ENCODE measurements at regions not wholly inside any gene's neighbourhood (a gene's known extent, or its start where the extent isn't known, plus 50 kb on each side); places are given as distances from the start of the nearest gene placed in this dataset.
A peak's percentile ranks its signal among the peaks of the same experiment; 100 is the strongest.
"Not testable (repeated sequence)": the region's sequence is repeated elsewhere in the genome, so short reads cannot be mapped to it uniquely, and the experiment has no call there.

DNA sequence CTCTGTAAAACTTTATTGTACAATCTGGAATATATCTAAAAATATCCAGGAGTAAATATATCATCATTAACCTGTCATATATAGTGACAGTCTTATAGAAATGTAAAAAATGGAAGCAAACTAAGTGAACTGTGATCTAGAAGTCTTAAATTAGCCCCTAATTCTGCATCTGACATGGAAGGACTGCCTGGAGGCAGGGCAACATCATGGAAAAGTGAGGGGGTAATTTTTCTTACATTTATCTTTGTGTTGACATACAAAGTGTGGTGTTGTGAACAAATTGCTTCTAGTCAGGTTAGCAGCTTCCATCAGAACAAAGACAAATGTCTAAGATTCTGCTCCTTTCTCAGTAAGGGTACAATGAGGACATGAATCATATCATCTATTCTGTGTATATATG is 186.3 kb downstream of the C4orf33 start:
- no peak overlapping the region for H3K4me3 ChIP-seq (ENCODE audit: low read depth, low read length)
- DNase-seq (ENCODE audit: low read depth): no peak
- TF ChIP-seq, protein P1, sequence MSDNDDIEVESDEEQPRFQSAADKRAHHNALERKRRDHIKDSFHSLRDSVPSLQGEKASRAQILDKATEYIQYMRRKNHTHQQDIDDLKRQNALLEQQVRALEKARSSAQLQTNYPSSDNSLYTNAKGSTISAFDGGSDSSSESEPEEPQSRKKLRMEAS (IDR thresholded peaks at IDR 0.05; ENCODE audit: low read depth, low read length): no peak
- TF ChIP-seq POLR2A (IDR thresholded peaks at IDR 0.05; ENCODE audit: extremely low read depth, insufficient read length): no peak
- TF ChIP-seq MYC (IDR thresholded peaks at IDR 0.05; ENCODE audit: low read depth, low read length): no peak
- TF ChIP-seq CTCF (IDR thresholded peaks at IDR 0.05; ENCODE audit: low read depth, low read length): no peak

GRCh38 chr4:129292194-129292593 is 196.2 kb downstream of the C4orf33 start:
- DNase-seq (ENCODE audit: low read depth); H3K4me3 ChIP-seq (ENCODE audit: low read depth, low read length): not testable (repeated sequence)

DNA sequence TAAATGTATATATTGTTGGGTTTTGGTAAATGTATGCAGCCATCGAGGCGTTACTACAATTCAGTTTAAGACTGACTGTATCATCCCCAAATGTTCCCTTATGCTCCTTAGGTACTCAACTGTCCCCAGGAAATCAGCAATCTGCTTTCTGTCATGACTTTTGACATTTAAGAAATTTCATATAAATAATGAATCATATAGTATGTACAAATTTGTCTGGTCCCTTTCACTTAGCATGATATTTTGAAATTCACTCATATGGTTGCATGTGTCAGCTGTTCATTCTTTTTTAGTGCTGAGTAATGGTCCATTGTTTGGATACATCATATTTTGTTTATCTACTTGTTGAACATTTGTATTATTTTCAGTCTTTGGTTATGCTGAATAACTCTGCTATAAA is 218.8 kb downstream of the C4orf33 start:
- no peak for DNase-seq (ENCODE audit: low read depth)
- H3K4me3 ChIP-seq (ENCODE audit: low read depth, low read length): no peak overlapping the region
- TF ChIP-seq, protein P1 (IDR thresholded peaks at IDR 0.05; ENCODE audit: low read depth, low read length): no peak
- no peak for TF ChIP-seq CTCF (IDR thresholded peaks at IDR 0.05; ENCODE audit: low read depth, low read length)
- TF ChIP-seq POLR2A (IDR thresholded peaks at IDR 0.05; ENCODE audit: extremely low read depth, insufficient read length): no peak
- TF ChIP-seq MYC (IDR thresholded peaks at IDR 0.05; ENCODE audit: low read depth, low read length): no peak

DNA sequence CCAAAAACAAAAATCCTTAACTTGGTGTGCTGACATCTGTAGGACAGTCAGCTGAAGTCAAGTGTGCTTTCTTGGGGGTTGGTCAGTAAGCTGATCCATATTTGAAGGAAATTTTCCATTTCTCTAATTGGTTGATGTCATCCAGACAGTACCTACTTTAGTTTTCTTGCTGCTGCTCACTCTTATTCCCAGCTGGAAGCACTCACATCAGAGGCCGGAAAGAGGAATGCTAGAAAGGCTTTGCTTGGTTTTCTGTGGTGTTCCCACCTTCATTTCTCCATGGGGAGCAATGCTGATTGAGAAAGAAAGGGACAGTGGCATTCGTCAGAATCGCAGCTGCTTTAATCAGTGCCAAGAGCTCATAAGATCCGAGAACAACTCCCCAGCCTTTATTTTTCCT is 227.0 kb downstream of the C4orf33 start:
- H3K4me3 ChIP-seq (ENCODE audit: low read depth, low read length): no peak overlapping the region
- DNase-seq (ENCODE audit: low read depth): no peak
- TF ChIP-seq CTCF (IDR thresholded peaks at IDR 0.05; ENCODE audit: low read depth, low read length) (no peak), MYC (IDR thresholded peaks at IDR 0.05; ENCODE audit: low read depth, low read length) (no peak), POLR2A (IDR thresholded peaks at IDR 0.05; ENCODE audit: extremely low read depth, insufficient read length) (no peak)
- TF ChIP-seq, protein P1 (IDR thresholded peaks at IDR 0.05; ENCODE audit: low read depth, low read length): no peak

- no peak overlapping the region for H3K4me3 ChIP-seq (ENCODE audit: low read depth, low read length)
- TF ChIP-seq, protein P1 (IDR thresholded peaks at IDR 0.05; ENCODE audit: low read depth, low read length): no peak
- no peak for TF ChIP-seq MYC (IDR thresholded peaks at IDR 0.05; ENCODE audit: low read depth, low read length)
- TF ChIP-seq POLR2A (IDR thresholded peaks at IDR 0.05; ENCODE audit: extremely low read depth, insufficient read length): no peak
- no peak for TF ChIP-seq CTCF (IDR thresholded peaks at IDR 0.05; ENCODE audit: low read depth, low read length)
- no peak for DNase-seq (ENCODE audit: low read depth)
Measured at GRCh38 chr4:129323658-129324057, 227.7 kb downstream of the C4orf33 start.

DNA sequence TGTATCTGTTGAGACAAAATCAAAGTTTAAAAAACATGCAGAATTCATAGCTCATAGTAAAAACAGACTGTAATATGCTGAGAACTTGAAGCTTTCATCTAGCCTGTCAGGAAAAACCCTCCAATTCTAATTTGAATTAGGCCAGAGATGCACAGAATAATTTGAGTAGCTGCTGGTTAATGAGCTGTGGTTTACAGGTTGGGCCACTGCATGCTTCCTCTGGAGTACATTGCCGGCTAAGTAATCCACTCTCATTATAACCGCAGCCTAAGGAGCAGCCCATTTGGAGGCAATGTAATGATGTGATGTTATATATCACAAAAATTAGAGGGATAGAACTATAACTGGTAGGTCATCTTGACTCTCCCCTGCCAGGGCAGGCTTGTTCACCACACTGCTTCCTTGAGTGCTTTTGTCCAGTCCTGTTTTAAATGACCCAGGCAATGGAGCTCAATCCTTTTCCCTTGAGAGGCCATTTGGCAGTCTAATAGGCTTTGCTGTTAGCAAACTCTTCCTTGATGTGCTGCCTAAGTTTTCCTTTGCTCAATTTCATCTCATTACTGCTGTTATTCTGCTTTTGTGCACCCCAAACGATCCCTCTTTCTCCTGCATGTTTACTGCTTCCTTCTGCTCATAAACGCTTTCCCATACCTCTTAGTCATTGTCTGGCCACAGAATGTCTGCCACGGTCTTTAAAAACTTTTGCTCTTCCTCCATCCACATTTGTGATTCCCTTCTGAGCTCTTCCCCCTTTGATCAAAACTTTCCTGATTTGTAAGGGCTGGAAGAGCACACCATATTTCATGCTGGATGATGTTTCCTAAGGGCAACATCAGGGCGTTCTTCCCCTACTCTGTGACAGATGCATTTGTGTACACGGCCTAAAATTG is 230.9 kb downstream of the C4orf33 start:
- H3K4me3 ChIP-seq (ENCODE audit: low read depth, low read length): no peak overlapping the region
- no peak for TF ChIP-seq CTCF (IDR thresholded peaks at IDR 0.05; ENCODE audit: low read depth, low read length)
- TF ChIP-seq, protein P1 (IDR thresholded peaks at IDR 0.05; ENCODE audit: low read depth, low read length): no peak
- TF ChIP-seq MYC (IDR thresholded peaks at IDR 0.05; ENCODE audit: low read depth, low read length): no peak
- TF ChIP-seq POLR2A (IDR thresholded peaks at IDR 0.05; ENCODE audit: extremely low read depth, insufficient read length): no peak
- peak; percentile 34 for DNase-seq (ENCODE audit: low read depth)
